PC-9 (cell line): ENCODE measurements at regions not wholly inside any gene's neighbourhood (a gene's known extent, or its start where the extent isn't known, plus 50 kb on each side); places are given as distances from the start of the nearest gene placed in this dataset.

Experiments
- BruUV-seq: library from RNA; stranded (reverse); fragments of 400-500 nt; replicated peaks from 2 replicates; lab custom pipeline; 2021; lab: Mats Ljungman, UMichigan
- CTCF ChIA-PET: fragments of 300-600 bp; sonication (Branson Sonifier 250); formaldehyde crosslinking; loops from one replicate; lab custom pipeline; 2022; ENCODE audit warnings: antibody characterized with exemption; lab: Charles Lee
- POLR2A ChIA-PET: fragments of 300-600 bp; sonication (Branson Sonifier 250); formaldehyde crosslinking; loops from one replicate; lab custom pipeline; 2022; ENCODE audit warnings: antibody characterized with exemption; ENCODE audit not compliant: unreplicated experiment; lab: Charles Lee
- DNase-seq, 2 experiments: peaks; one replicate each; pipeline versions ENCODE4 v3.0.0 to v3.0.0-alpha.2; 2015 to 2022; ENCODE audit warnings: mixed read lengths in 1 of 2
- H2AFZ ChIP-seq: fragments of 200-600 bp; sonication (generic); 2 replicates; pipeline ENCODE4 v1.8.1; 2017; ENCODE audit warnings: antibody characterized with exemption
- H3F3A ChIP-seq: fragments of 200-600 bp; sonication (generic); 2 replicates; pipeline ENCODE4 v1.8.1; 2017; ENCODE audit warnings: antibody characterized with exemption, mild to moderate bottlenecking, low read depth; ENCODE audit not compliant: insufficient read depth
- H3K27ac ChIP-seq: fragments of 200-600 bp; sonication (generic); 2 replicates; pipeline ENCODE4 v1.6.1; 2016; ENCODE audit warnings: mixed run types
- H3K27me3 ChIP-seq: fragments of 200-600 bp; sonication (generic); 2 replicates; pipeline ENCODE4 v1.6.1; 2016; ENCODE audit warnings: low read depth, mixed run types; ENCODE audit not compliant: insufficient read depth
- H3K36me3 ChIP-seq: fragments of 200-600 bp; sonication (generic); 2 replicates; pipeline ENCODE4 v1.6.1; 2016; ENCODE audit warnings: low read depth, mixed run types
- H3K4me1 ChIP-seq: fragments of 200-600 bp; sonication (generic); replicated peaks from 2 replicates; pipeline ENCODE4 v1.6.1; 2016; ENCODE audit warnings: mixed run types; ENCODE audit not compliant: insufficient read depth
- H3K4me2 ChIP-seq: fragments of 200-600 bp; sonication (generic); 2 replicates; pipeline ENCODE4 v1.6.1; 2017; ENCODE audit warnings: mixed run types
- H3K4me3 ChIP-seq: fragments of 200-600 bp; sonication (generic); 2 replicates; pipeline ENCODE4 v1.6.1; 2016; ENCODE audit warnings: mixed run types
- H3K79me2 ChIP-seq: fragments of 200-600 bp; sonication (generic); 2 replicates; pipeline ENCODE4 v1.6.1; 2017; ENCODE audit warnings: low read depth, mixed run types
- H3K9me2 ChIP-seq: fragments of 200-600 bp; sonication (generic); 2 replicates; pipeline ENCODE4 v1.8.1; 2017; ENCODE audit warnings: mild to moderate bottlenecking; ENCODE audit not compliant: insufficient read depth
- H3K9me3 ChIP-seq: fragments of 200-600 bp; sonication (generic); 2 replicates; pipeline ENCODE4 v1.8.1; 2016; ENCODE audit warnings: low read depth; ENCODE audit not compliant: insufficient read depth
- H4K20me1 ChIP-seq: fragments of 200-600 bp; sonication (generic); 2 replicates; pipeline ENCODE4 v1.8.1; 2017; ENCODE audit not compliant: insufficient read depth
- EZH2 ChIP-seq: fragments of 200-600 bp; sonication (generic); IDR thresholded peaks from 2 replicates; pipeline ENCODE4 v1.8.0; 2017; ENCODE audit warnings: antibody characterized with exemption, low read depth
- intact Hi-C: fragments of 100-400 bp; cut with micrococcal nuclease; formaldehyde crosslinking; loops from one replicate; pipeline ENCODE4 v1.10.0; 2022; ENCODE audit not compliant: unreplicated experiment
- TF ChIP-seq, protein P1 (sequence below): fragments of 200-600 bp; sonication (generic); conservative IDR thresholded peaks from 2 replicates; pipeline ENCODE4 v1.6.1; 2017; ENCODE audit warnings: mixed run types, antibody characterized with exemption, mild to moderate bottlenecking, moderate library complexity

- Histone ChIP-seq H3K36me3 (no peaks in the 10 kb centered on the region), H3K4me1 (no peaks in the 10 kb centered on the region), H3K9me2 (no peaks in the 10 kb centered on the region), H3K9me3 (no peaks in the 10 kb centered on the region), H3F3A (no peaks in the 10 kb centered on the region), H3K4me3 (no peak overlapping the region), H3K79me2 (no peaks in the 10 kb centered on the region), H2AFZ (no peak overlapping the region), H4K20me1 (no peaks in the 10 kb centered on the region), H3K4me2 (no peak overlapping the region), H3K27me3 (no peaks in the 10 kb centered on the region), H3K27ac (no peak overlapping the region)
- TF ChIP-seq, protein P1, sequence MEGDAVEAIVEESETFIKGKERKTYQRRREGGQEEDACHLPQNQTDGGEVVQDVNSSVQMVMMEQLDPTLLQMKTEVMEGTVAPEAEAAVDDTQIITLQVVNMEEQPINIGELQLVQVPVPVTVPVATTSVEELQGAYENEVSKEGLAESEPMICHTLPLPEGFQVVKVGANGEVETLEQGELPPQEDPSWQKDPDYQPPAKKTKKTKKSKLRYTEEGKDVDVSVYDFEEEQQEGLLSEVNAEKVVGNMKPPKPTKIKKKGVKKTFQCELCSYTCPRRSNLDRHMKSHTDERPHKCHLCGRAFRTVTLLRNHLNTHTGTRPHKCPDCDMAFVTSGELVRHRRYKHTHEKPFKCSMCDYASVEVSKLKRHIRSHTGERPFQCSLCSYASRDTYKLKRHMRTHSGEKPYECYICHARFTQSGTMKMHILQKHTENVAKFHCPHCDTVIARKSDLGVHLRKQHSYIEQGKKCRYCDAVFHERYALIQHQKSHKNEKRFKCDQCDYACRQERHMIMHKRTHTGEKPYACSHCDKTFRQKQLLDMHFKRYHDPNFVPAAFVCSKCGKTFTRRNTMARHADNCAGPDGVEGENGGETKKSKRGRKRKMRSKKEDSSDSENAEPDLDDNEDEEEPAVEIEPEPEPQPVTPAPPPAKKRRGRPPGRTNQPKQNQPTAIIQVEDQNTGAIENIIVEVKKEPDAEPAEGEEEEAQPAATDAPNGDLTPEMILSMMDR: no peak
- no peak for TF ChIP-seq EZH2
- DNase-seq: no peak
- CTCF ChIA-PET: no interaction called here
- intact Hi-C loops: no loop called here
- BruUV-seq: no TSS peak
- POLR2A ChIA-PET: no interaction called here
Observed at GRCh38 chr6:165092881-165093595, 216.4 kb downstream of the C6orf118 start.

- no peak overlapping the region for H3K4me3 ChIP-seq
- ChIA-PET POLR2A (no interaction called here), CTCF (no interaction called here)
- no TSS peak for BruUV-seq
- intact Hi-C loops: no loop called here
- no peak overlapping the region for H2AFZ ChIP-seq
- no peaks in the 10 kb centered on the region for H3K9me3 ChIP-seq
- H3K27me3 ChIP-seq: no peaks in the 10 kb centered on the region; the same call in 1 of the 2 replicates
- no peak overlapping the region for H3K4me2 ChIP-seq
- H3K27ac ChIP-seq: no peak overlapping the region
- no peak for TF ChIP-seq EZH2
- TF ChIP-seq, protein P1: no peak
- H3K79me2 ChIP-seq: no peaks in the 10 kb centered on the region
- no peaks in the 10 kb centered on the region for H3K36me3 ChIP-seq
- no peaks in the 10 kb centered on the region for H3K9me2 ChIP-seq
- H3K4me1 ChIP-seq: no peaks in the 10 kb centered on the region
- no peaks in the 10 kb centered on the region for H3F3A ChIP-seq
- DNase-seq: no peak
- no peaks in the 10 kb centered on the region for H4K20me1 ChIP-seq
Observed at GRCh38 chr6:165091121-165091785, 218.2 kb downstream of the C6orf118 start.

DNA sequence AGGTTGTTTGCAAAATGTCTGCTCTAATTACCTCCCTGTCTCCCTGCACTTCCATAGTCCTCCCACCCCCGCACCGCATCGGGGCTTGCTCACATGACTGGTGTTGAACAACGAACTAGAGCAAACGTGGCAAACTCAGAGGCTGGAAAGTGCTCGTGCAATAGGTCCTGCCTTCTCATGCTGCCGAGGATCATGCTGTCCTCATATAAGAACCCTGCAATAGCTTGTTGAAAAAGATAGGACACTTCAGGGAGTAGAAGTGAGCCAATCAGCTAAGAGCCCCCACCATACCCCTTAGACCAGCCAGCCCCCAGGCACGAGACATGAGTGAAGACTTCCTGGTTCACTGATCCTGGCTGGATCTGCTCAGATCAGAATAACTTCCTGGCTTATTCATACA lies 219.2 kb downstream of the C6orf118 start:
- Histone ChIP-seq H3K9me2 (no peaks in the 10 kb centered on the region), H3K36me3 (no peaks in the 10 kb centered on the region), H3K4me2 (no peak overlapping the region), H3K9me3 (no peaks in the 10 kb centered on the region), H4K20me1 (no peaks in the 10 kb centered on the region), H3K79me2 (no peaks in the 10 kb centered on the region), H3K27me3 (no peaks in the 10 kb centered on the region; the same call in 1 of the 2 replicates), H2AFZ (no peak overlapping the region), H3K4me3 (no peak overlapping the region), H3F3A (no peaks in the 10 kb centered on the region), H3K27ac (no peak overlapping the region), H3K4me1 (no peaks in the 10 kb centered on the region)
- BruUV-seq: no TSS peak
- intact Hi-C loops: no loop called here
- no peak for DNase-seq
- TF ChIP-seq, protein P1: no peak
- TF ChIP-seq EZH2: no peak
- POLR2A ChIA-PET: no interaction called here
- CTCF ChIA-PET: no interaction called here
